Fibroblast of pulmonary artery (primary cell): ENCODE measurements at regions not wholly inside any gene's neighbourhood (a gene's known extent, or its start where the extent isn't known, plus 50 kb on each side); places are given as distances from the start of the nearest gene placed in this dataset.

ENCODE experiments used
- DNase-seq: peaks from one replicate; pipeline ENCODE4 v3.0.0-alpha.2; 2010; ENCODE audit warnings: low read depth
- H3K4me3 ChIP-seq: replicated peaks from 2 replicates; pipeline ENCODE4 v1.5.1; 2011; ENCODE audit warnings: low read depth, mild to moderate bottlenecking, control low read depth, low read length, moderate library complexity
- CTCF ChIP-seq: IDR thresholded peaks from 2 replicates; pipeline ENCODE4 v1.5.1; 2011; ENCODE audit warnings: mild to moderate bottlenecking, control low read depth, low read length, inconsistent platforms; ENCODE audit errors: missing control alignments

DNA sequence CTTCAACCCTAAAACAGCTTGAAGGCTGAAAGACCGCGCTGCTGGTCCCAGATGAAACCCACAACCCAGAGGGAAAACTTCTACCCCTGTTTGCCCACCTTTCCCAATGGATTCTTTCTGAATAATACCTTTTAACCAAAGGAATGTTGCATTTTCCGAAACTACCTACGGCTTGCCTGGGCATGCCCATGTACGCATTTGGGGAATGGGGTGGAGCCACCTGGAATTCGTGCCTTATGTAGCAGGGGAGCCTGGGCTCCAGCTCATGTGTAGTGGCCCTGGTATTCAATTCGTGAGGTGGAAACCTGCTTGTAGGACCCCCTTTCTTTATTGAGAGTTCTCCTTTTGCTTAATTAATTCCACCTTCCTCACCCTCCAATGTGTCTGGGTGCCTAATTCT lies 256.6 kb upstream of the RGS18 start:
- no peak for TF ChIP-seq CTCF
- no peak for DNase-seq
- no peak overlapping the region for H3K4me3 ChIP-seq

- DNase-seq = no peak
- TF ChIP-seq CTCF = no peak
- no peak overlapping the region for H3K4me3 ChIP-seq
Measured at GRCh38 chr1:191904991-191905390, 253.3 kb upstream of the RGS18 start.

DNA sequence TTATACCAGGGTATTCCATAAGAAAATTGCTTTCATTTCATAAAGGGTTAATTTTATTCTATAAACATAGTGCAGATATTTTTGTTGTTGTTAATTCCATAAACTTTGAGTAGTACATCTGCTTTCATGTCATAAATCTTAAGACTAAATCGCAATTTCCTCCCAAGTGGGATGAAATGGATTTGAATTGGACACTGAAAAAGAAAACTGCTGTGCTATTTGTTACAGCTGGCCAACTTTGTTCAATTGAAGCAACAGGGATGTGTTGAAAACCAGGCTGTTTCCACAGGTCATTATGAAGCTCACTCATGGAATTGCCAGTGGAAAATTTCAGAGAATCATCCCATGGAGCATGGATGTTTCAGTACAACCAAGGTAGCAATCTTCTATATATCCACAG lies 252.5 kb upstream of the RGS18 start:
- DNase-seq = no peak
- TF ChIP-seq CTCF = no peak

GRCh38 chr1:191907121-191907520 lies 251.1 kb upstream of the RGS18 start:
- H3K4me3 ChIP-seq = no peak overlapping the region
- TF ChIP-seq CTCF = no peak
- DNase-seq = no peak

More for the DNA sequence above, 252.5 kb upstream of the RGS18 start:
- H3K4me3 ChIP-seq = no peak overlapping the region

- DNase-seq = no peak
- H3K4me3 ChIP-seq = no peak overlapping the region
- no peak for TF ChIP-seq CTCF
Measured at GRCh38 chr1:191910245-191910644, 248.0 kb upstream of the RGS18 start.

- no peak overlapping the region for H3K4me3 ChIP-seq
- TF ChIP-seq CTCF = no peak
- DNase-seq = no peak
Measured at GRCh38 chr1:191912517-191912916, 245.7 kb upstream of the RGS18 start.

DNA sequence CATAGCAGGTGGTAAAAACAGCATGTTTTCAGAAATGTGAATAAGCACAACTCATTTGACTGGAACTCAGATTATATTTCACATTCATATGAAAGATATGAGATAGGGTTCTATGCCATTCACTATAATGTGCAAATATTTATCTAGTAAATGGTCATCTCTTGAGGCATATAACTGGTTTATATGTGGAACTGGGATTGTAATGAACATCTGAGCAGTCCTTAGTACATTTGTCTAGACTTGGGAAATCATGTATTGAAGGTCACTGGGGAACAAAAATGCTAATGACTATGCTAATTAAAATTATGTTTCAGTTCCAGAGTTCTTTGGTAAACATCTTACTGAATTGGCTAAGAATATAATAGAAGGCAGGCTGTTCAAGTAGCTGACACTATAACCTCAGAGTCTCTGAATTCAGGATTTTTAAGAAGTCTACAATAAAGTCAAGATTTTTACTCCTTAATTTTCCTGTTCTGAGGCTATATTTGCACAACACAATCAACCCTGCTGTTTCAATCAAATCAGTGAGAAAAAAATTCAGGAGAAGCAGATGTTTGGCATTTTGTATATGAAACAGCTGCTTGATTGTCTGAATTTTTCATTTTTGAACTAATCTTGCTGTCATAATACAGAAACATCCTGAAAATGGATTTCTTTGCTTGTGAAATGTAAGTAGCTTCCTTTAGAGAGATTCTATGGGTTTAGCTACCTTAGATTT lies 244.8 kb upstream of the RGS18 start:
- no peak overlapping the region for H3K4me3 ChIP-seq
- TF ChIP-seq CTCF = no peak
- no peak for DNase-seq
